ENCODE measurements at regions not wholly inside any gene's neighbourhood (a gene's known extent, or its start where the extent isn't known, plus 50 kb on each side); places are given as distances from the start of the nearest gene placed in this dataset.

GRCh38 chr5:72041654-72042053, 65.6 kb upstream of the MAP1B start:
- no peak for TF ChIP-seq CTCF (conservative IDR thresholded peaks at IDR 0.05 in 1 of 2, IDR thresholded peaks at IDR 0.05 in 1 of 2; ENCODE audit: low read depth in 1 of 2, low read length in 2 of 2)
- no peak for TF ChIP-seq EZH2 (IDR thresholded peaks at IDR 0.05; ENCODE audit: low read length, missing control alignments)
